CD4-positive, alpha-beta memory T cell (primary cell): ENCODE measurements at regions not wholly inside any gene's neighbourhood (a gene's known extent, or its start where the extent isn't known, plus 50 kb on each side); places are given as distances from the start of the nearest gene placed in this dataset.

Experiments
- CTCF ChIA-PET: fragments of 350-600 bp; sonication (Branson Sonifier 250); formaldehyde crosslinking; loops from one replicate; lab custom pipeline; 2021; ENCODE audit warnings: inconsistent platforms; ENCODE audit not compliant: partially characterized antibody; lab: Charles Lee
- POLR2A ChIA-PET: fragments of 350-600 bp; sonication (Branson Sonifier 250); formaldehyde crosslinking; loops from one replicate; lab custom pipeline; 2021; ENCODE audit not compliant: partially characterized antibody; lab: Charles Lee
- DNase-seq, 5 donors: peaks; one replicate each; pipeline versions ENCODE4 v3.0.0 to v3.0.0-alpha.2; 2020 to 2022; ENCODE audit warnings: mixed read lengths in 1 of 5
- H3K27ac ChIP-seq: one replicate; pipeline ENCODE4 v1.7.0; 2013; ENCODE audit warnings: low read depth, low read length
- H3K27me3 ChIP-seq: 2 replicates; pipeline ENCODE4 v1.7.0; 2013; ENCODE audit warnings: mild to moderate bottlenecking, low read length, moderate library complexity; ENCODE audit not compliant: insufficient read depth
- H3K36me3 ChIP-seq: 2 replicates; pipeline ENCODE4 v1.7.0; 2013; ENCODE audit warnings: mild to moderate bottlenecking, low read length, moderate library complexity; ENCODE audit not compliant: insufficient read depth
- H3K4me1 ChIP-seq: 2 replicates; pipeline ENCODE4 v1.7.0; 2013; ENCODE audit warnings: mild to moderate bottlenecking, low read length, moderate library complexity; ENCODE audit not compliant: insufficient read depth
- H3K4me3 ChIP-seq, 2 donors: one replicate each; pipeline ENCODE4 v1.7.0; 2013; ENCODE audit warnings: low read length in 2 of 2, mild to moderate bottlenecking in 1 of 2
- H3K9me3 ChIP-seq, 2 donors: one replicate each; pipeline ENCODE4 v1.7.0; 2013; ENCODE audit warnings: low read length in 2 of 2, control low read depth in 1 of 2; ENCODE audit not compliant: control insufficient read depth in 1 of 2
- H3K27ac Mint-ChIP-seq, 7 donors: one replicate each; pipeline ENCODE4 v1.8.0; 2020 to 2021; ENCODE audit warnings: mixed read lengths in 7 of 7, mild to moderate bottlenecking in 6 of 7, inconsistent platforms in 3 of 7, moderate library complexity in 3 of 7
- H3K27me3 Mint-ChIP-seq, 2 donors: one replicate each; pipeline ENCODE4 v1.8.0; 2020 to 2021; ENCODE audit warnings: mixed read lengths in 2 of 2
- H3K36me3 Mint-ChIP-seq, 2 donors: one replicate each; pipeline ENCODE4 v1.8.0; 2020 to 2021; ENCODE audit warnings: mixed read lengths in 2 of 2, inconsistent platforms in 1 of 2, mild to moderate bottlenecking in 1 of 2
- H3K4me1 Mint-ChIP-seq, 4 donors: one replicate each; pipeline ENCODE4 v1.8.0; 2020 to 2021; ENCODE audit warnings: mixed read lengths in 4 of 4, mild to moderate bottlenecking in 1 of 4
- H3K4me3 Mint-ChIP-seq, 8 donors: one replicate each; pipeline ENCODE4 v1.8.0; 2020 to 2021; ENCODE audit warnings: mixed read lengths in 8 of 8, mild to moderate bottlenecking in 7 of 8, moderate library complexity in 6 of 8, inconsistent platforms in 3 of 8
- H3K9me3 Mint-ChIP-seq, 8 donors: one replicate each; pipeline ENCODE4 v1.8.0; 2020 to 2021; ENCODE audit warnings: mixed read lengths in 8 of 8, mild to moderate bottlenecking in 5 of 8, inconsistent platforms in 3 of 8, moderate library complexity in 1 of 8
- intact Hi-C: fragments of 100-400 bp; cut with micrococcal nuclease; formaldehyde crosslinking; loops from one replicate; pipeline ENCODE4 v1.15.1; 2023

GRCh38 chr6:40778918-40779317 lies 191.8 kb upstream of the LRFN2 start:
- H3K36me3 Mint-ChIP-seq = no peaks in the 10 kb centered on the region
- no peak overlapping the region for H3K4me3 ChIP-seq
- peaks cover 0 to 5% of the 10 kb centered on the region in 2 donors for H3K27me3 Mint-ChIP-seq
- H3K4me1 ChIP-seq = no peaks in the 10 kb centered on the region
- H3K27ac ChIP-seq = no peak overlapping the region
- DNase-seq = no peak
- no peaks in the 10 kb centered on the region for H3K4me1 Mint-ChIP-seq
- no peaks in the 10 kb centered on the region for H3K9me3 ChIP-seq
- H3K36me3 ChIP-seq = no peaks in the 10 kb centered on the region
- intact Hi-C loops = no loop called here
- CTCF ChIA-PET = no interaction called here
- POLR2A ChIA-PET = no interaction called here
- no peaks in the 10 kb centered on the region for H3K27me3 ChIP-seq
- H3K27ac Mint-ChIP-seq = no peak overlapping the region
- H3K9me3 Mint-ChIP-seq = peaks cover 0 to 2% (median 0%) of the 10 kb centered on the region in 8 donors
- no peak overlapping the region for H3K4me3 Mint-ChIP-seq

DNA sequence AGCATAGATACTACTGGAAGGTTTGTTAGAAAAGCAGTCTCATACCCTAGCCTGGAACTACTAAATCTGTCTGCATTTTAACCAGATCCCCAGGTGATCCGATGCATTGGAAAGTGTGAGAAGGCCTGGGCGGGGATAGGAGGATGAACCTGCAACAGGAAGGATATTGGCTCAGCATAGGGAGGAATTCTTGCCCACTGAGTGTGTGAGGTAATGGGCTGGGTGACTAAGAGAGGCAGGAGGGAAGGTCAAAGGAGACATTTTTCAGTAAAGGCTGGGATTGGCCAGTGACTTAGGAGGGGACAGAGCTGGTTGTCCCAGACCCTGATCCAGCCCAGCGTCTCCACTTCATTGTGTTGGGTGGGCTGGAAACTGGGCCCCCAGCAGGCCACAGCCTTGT lies 191.0 kb upstream of the LRFN2 start:
- no peak overlapping the region for H3K27ac ChIP-seq
- H3K27me3 Mint-ChIP-seq = peaks cover under 1 to 4% of the 10 kb centered on the region in 2 donors
- H3K4me1 Mint-ChIP-seq = no peaks in the 10 kb centered on the region
- H3K27ac Mint-ChIP-seq = no peak overlapping the region
- H3K36me3 ChIP-seq = no peaks in the 10 kb centered on the region
- H3K36me3 Mint-ChIP-seq = no peaks in the 10 kb centered on the region
- CTCF ChIA-PET = no interaction called here
- no peak for DNase-seq
- H3K4me3 ChIP-seq = no peak overlapping the region
- intact Hi-C loops = no loop called here
- H3K27me3 ChIP-seq = no peaks in the 10 kb centered on the region
- POLR2A ChIA-PET = no interaction called here
- no peaks in the 10 kb centered on the region for H3K4me1 ChIP-seq
- no peak overlapping the region for H3K4me3 Mint-ChIP-seq
- peaks cover 0 to 2% (median 0%) of the 10 kb centered on the region in 8 donors for H3K9me3 Mint-ChIP-seq
- no peaks in the 10 kb centered on the region for H3K9me3 ChIP-seq

DNA sequence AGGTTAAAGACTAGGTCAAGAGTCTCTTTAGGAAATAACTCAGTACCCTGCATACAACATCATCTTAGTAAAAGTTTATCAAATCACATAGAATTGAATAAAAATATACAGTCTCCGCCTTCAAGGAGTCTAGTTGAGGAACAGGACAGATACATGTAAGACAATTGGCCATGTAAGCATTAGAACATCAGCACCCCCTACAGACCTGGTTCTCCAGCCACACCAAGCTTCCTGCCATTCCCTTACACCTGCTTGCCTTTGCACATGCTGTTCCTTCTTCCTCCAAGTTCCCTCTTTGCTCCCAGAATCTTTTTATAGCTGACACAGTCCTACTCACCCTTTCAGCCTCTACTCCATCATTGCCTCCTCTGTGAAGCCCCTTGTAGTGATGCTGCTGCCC lies 187.8 kb upstream of the LRFN2 start:
- H3K27ac ChIP-seq = no peak overlapping the region
- POLR2A ChIA-PET = no interaction called here
- Mint-ChIP-seq H3K9me3 (peaks cover 0 to 10% (median 6%) of the 10 kb centered on the region in 8 donors), H3K4me1 (no peaks in the 10 kb centered on the region), H3K27ac (no peak overlapping the region), H3K36me3 (no peaks in the 10 kb centered on the region), H3K4me3 (no peak overlapping the region), H3K27me3 (peaks cover 1 to 4% of the 10 kb centered on the region in 2 donors)
- no peaks in the 10 kb centered on the region for H3K27me3 ChIP-seq
- H3K9me3 ChIP-seq = no peaks in the 10 kb centered on the region
- no peaks in the 10 kb centered on the region for H3K4me1 ChIP-seq
- CTCF ChIA-PET = no interaction called here
- no peak for DNase-seq
- H3K36me3 ChIP-seq = no peaks in the 10 kb centered on the region
- intact Hi-C loops = no loop called here
- H3K4me3 ChIP-seq = no peak overlapping the region

DNA sequence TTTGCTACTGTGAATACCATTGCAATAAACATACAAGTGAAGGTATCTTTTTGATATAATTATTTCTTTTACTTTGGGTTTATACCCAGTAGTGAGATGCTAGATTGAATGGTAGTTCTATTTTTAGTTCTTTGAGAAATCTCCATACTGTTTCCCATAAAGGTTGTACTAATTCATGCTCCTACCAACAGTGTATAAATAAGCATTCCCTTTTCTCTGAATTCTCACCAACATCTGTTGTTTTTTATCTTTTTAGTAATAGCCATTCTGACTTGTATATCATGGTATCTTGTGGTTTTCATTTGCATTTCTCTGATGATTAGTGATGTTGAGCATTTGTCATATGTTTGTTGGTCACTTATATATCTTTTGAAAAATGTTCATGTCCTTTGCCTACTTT lies 183.6 kb upstream of the LRFN2 start:
- Mint-ChIP-seq H3K4me3 (no peak overlapping the region), H3K27me3 (peaks cover 5 to 7% of the 10 kb centered on the region in 2 donors), H3K4me1 (no peaks in the 10 kb centered on the region), H3K27ac (no peak overlapping the region), H3K9me3 (peaks cover 0 to 12% (median 6%) of the 10 kb centered on the region in 8 donors), H3K36me3 (no peaks in the 10 kb centered on the region)
- no peak for DNase-seq
- intact Hi-C loops = no loop called here
- no peaks in the 10 kb centered on the region for H3K27me3 ChIP-seq
- H3K4me3 ChIP-seq = no peak overlapping the region
- H3K36me3 ChIP-seq = no peaks in the 10 kb centered on the region
- H3K4me1 ChIP-seq = no peaks in the 10 kb centered on the region
- H3K27ac ChIP-seq = no peak overlapping the region
- ChIA-PET POLR2A (no interaction called here), CTCF (no interaction called here)
- no peaks in the 10 kb centered on the region for H3K9me3 ChIP-seq

DNA sequence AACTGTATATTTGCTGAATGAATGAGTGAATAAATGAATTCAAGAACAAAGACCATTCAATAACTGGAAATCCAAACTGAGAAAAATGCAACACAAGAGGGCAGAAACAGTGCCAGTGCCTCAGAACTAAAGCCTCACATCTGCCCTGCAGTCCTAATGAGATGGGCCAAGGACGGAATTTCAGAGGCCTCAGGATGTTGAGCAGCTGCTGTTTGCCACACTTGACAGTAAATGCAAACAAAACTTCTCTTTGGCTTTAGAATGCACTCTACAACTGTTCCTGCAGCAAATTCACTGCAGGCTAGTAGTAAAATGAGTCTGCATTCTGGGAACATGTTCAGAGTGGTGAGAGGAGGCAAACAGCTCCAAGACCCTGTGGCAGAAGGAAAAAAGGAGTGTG lies 177.6 kb upstream of the LRFN2 start:
- H3K4me3 Mint-ChIP-seq = no peak overlapping the region
- H3K4me1 Mint-ChIP-seq = no peaks in the 10 kb centered on the region
- no peak overlapping the region for H3K27ac Mint-ChIP-seq
- DNase-seq = no peak
- H3K9me3 Mint-ChIP-seq = no peaks in the 10 kb centered on the region
- H3K36me3 Mint-ChIP-seq = no peaks in the 10 kb centered on the region
- no peaks in the 10 kb centered on the region for H3K4me1 ChIP-seq
- H3K36me3 ChIP-seq = no peaks in the 10 kb centered on the region
- ChIA-PET CTCF (no interaction called here), POLR2A (no interaction called here)
- intact Hi-C loops = no loop called here
- H3K9me3 ChIP-seq = no peaks in the 10 kb centered on the region
- H3K27me3 Mint-ChIP-seq = peaks cover 5 to 6% of the 10 kb centered on the region in 2 donors
- no peak overlapping the region for H3K4me3 ChIP-seq
- H3K27me3 ChIP-seq = no peaks in the 10 kb centered on the region
- no peak overlapping the region for H3K27ac ChIP-seq

DNA sequence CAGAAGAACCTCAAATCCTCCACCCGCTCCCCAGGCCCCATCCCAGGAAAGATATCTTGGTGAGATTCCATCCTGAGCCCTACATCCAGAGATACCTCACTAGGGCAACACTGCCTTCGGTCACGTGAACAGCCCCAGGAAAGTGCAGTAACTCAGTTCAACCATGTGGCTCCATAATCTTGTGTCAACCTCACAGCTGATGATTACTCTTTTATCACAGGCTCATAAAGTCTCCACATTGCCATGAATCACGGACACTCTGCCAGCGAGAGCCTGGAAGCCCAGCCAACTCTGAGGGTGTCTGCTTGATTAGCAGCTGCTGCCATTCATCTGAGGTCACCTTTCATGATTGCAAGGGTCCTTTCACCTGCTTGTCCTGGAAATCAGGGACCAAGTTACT lies 175.8 kb upstream of the LRFN2 start:
- DNase-seq = no peak
- Mint-ChIP-seq H3K9me3 (peaks cover 0 to 2% (median 0%) of the 10 kb centered on the region in 8 donors), H3K4me1 (no peaks in the 10 kb centered on the region), H3K27me3 (peaks cover 4 to 12% of the 10 kb centered on the region in 2 donors), H3K4me3 (no peak overlapping the region), H3K36me3 (no peaks in the 10 kb centered on the region), H3K27ac (no peak overlapping the region)
- Histone ChIP-seq H3K36me3 (no peaks in the 10 kb centered on the region), H3K27ac (no peak overlapping the region), H3K4me1 (no peaks in the 10 kb centered on the region), H3K9me3 (no peaks in the 10 kb centered on the region), H3K27me3 (no peaks in the 10 kb centered on the region), H3K4me3 (no peak overlapping the region)
- ChIA-PET POLR2A (no interaction called here), CTCF (no interaction called here)
- intact Hi-C loops = no loop called here

GRCh38 chr6:40760887-40761286 lies 173.7 kb upstream of the LRFN2 start:
- H3K9me3 Mint-ChIP-seq = peaks cover 0 to 2% (median 0%) of the 10 kb centered on the region in 8 donors
- H3K27me3 Mint-ChIP-seq = peaks cover 16 to 30% of the 10 kb centered on the region in 2 donors
- ChIA-PET POLR2A (no interaction called here), CTCF (no interaction called here)
- no peak for DNase-seq
- H3K36me3 Mint-ChIP-seq = no peaks in the 10 kb centered on the region
- H3K27ac ChIP-seq = no peak overlapping the region
- no peaks in the 10 kb centered on the region for H3K4me1 Mint-ChIP-seq
- no peak overlapping the region for H3K4me3 ChIP-seq
- intact Hi-C loops = no loop called here
- H3K36me3 ChIP-seq = no peaks in the 10 kb centered on the region
- H3K4me1 ChIP-seq = no peaks in the 10 kb centered on the region
- H3K27ac Mint-ChIP-seq = no peak overlapping the region
- no peak overlapping the region for H3K4me3 Mint-ChIP-seq
- H3K27me3 ChIP-seq = no peaks in the 10 kb centered on the region
- H3K9me3 ChIP-seq = no peaks in the 10 kb centered on the region

- Mint-ChIP-seq H3K27me3 (peaks cover 22 to 37% of the 10 kb centered on the region in 2 donors), H3K4me3 (no peak overlapping the region), H3K4me1 (no peaks in the 10 kb centered on the region), H3K36me3 (no peaks in the 10 kb centered on the region), H3K27ac (no peak overlapping the region), H3K9me3 (peaks cover 0 to 2% (median 0%) of the 10 kb centered on the region in 8 donors)
- Histone ChIP-seq H3K4me3 (no peak overlapping the region), H3K4me1 (no peaks in the 10 kb centered on the region), H3K9me3 (no peaks in the 10 kb centered on the region), H3K27ac (no peak overlapping the region), H3K36me3 (no peaks in the 10 kb centered on the region), H3K27me3 (no peaks in the 10 kb centered on the region)
- ChIA-PET CTCF (no interaction called here), POLR2A (no interaction called here)
- no peak for DNase-seq
- intact Hi-C loops = no loop called here
Measured at GRCh38 chr6:40759838-40760237, 172.7 kb upstream of the LRFN2 start.
